ENCODE measurements at regions not wholly inside any gene's neighbourhood (a gene's known extent, or its start where the extent isn't known, plus 50 kb on each side); places are given as distances from the start of the nearest gene placed in this dataset.
"Not testable (repeated sequence)": the region's sequence is repeated elsewhere in the genome, so short reads cannot be mapped to it uniquely, and the experiment has no call there.

DNA sequence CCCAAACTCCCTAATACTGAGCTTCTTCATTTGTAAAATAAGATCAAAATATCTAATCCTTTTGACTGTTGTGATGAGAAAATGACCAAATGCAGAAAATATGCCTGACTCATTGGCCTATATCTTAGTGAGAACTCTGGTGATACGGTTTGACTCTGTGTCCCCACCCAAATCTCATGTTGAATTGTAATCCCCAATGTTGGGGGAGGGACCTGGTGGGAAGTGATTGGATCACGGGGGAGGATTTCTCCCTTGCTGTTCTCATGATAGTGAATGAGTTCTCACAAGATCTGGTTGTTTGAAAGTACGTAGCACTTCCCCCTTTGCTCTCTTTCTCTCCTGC is 131.4 kb downstream of the ASB7 start:
- TF ChIP-seq YY1 (IDR thresholded peaks at IDR 0.05); RAD21 (IDR thresholded peaks at IDR 0.05); EGR1 (IDR thresholded peaks at IDR 0.05; ENCODE audit: low read depth in 2 of 2); JUND (IDR thresholded peaks at IDR 0.05); SP1 (IDR thresholded peaks at IDR 0.05); FOXA1 (IDR thresholded peaks at IDR 0.05); GABPA (IDR thresholded peaks at IDR 0.05 in 1 of 2, conservative IDR thresholded peaks at IDR 0.05 in 1 of 2); TAF1 (conservative IDR thresholded peaks at IDR 0.05); HNF4G (IDR thresholded peaks at IDR 0.05): not testable (repeated sequence)
- TF ChIP-seq, protein P1, sequence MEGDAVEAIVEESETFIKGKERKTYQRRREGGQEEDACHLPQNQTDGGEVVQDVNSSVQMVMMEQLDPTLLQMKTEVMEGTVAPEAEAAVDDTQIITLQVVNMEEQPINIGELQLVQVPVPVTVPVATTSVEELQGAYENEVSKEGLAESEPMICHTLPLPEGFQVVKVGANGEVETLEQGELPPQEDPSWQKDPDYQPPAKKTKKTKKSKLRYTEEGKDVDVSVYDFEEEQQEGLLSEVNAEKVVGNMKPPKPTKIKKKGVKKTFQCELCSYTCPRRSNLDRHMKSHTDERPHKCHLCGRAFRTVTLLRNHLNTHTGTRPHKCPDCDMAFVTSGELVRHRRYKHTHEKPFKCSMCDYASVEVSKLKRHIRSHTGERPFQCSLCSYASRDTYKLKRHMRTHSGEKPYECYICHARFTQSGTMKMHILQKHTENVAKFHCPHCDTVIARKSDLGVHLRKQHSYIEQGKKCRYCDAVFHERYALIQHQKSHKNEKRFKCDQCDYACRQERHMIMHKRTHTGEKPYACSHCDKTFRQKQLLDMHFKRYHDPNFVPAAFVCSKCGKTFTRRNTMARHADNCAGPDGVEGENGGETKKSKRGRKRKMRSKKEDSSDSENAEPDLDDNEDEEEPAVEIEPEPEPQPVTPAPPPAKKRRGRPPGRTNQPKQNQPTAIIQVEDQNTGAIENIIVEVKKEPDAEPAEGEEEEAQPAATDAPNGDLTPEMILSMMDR (IDR thresholded peaks at IDR 0.05; ENCODE audit: low read depth, low read length, missing input control): not testable (repeated sequence)
- TF ChIP-seq, protein P2, sequence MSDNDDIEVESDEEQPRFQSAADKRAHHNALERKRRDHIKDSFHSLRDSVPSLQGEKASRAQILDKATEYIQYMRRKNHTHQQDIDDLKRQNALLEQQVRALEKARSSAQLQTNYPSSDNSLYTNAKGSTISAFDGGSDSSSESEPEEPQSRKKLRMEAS (IDR thresholded peaks at IDR 0.05): not testable (repeated sequence)
- TF ChIP-seq, protein P3, sequence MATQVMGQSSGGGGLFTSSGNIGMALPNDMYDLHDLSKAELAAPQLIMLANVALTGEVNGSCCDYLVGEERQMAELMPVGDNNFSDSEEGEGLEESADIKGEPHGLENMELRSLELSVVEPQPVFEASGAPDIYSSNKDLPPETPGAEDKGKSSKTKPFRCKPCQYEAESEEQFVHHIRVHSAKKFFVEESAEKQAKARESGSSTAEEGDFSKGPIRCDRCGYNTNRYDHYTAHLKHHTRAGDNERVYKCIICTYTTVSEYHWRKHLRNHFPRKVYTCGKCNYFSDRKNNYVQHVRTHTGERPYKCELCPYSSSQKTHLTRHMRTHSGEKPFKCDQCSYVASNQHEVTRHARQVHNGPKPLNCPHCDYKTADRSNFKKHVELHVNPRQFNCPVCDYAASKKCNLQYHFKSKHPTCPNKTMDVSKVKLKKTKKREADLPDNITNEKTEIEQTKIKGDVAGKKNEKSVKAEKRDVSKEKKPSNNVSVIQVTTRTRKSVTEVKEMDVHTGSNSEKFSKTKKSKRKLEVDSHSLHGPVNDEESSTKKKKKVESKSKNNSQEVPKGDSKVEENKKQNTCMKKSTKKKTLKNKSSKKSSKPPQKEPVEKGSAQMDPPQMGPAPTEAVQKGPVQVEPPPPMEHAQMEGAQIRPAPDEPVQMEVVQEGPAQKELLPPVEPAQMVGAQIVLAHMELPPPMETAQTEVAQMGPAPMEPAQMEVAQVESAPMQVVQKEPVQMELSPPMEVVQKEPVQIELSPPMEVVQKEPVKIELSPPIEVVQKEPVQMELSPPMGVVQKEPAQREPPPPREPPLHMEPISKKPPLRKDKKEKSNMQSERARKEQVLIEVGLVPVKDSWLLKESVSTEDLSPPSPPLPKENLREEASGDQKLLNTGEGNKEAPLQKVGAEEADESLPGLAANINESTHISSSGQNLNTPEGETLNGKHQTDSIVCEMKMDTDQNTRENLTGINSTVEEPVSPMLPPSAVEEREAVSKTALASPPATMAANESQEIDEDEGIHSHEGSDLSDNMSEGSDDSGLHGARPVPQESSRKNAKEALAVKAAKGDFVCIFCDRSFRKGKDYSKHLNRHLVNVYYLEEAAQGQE (IDR thresholded peaks at IDR 0.05): not testable (repeated sequence)
- TF ChIP-seq, protein P4, sequence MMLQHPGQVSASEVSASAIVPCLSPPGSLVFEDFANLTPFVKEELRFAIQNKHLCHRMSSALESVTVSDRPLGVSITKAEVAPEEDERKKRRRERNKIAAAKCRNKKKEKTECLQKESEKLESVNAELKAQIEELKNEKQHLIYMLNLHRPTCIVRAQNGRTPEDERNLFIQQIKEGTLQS (IDR thresholded peaks at IDR 0.05): not testable (repeated sequence)

All from liver (tissue), 3 donors.